Adrenal gland (tissue), 9 donors: ENCODE measurements at regions not wholly inside any gene's neighbourhood (a gene's known extent, or its start where the extent isn't known, plus 50 kb on each side); places are given as distances from the start of the nearest gene placed in this dataset.

Source experiments
- DNase-seq, 7 donors: peaks; one replicate each; pipeline ENCODE4 v3.0.0-alpha.2; 2019 to 2020
- H3K27ac ChIP-seq, 5 donors: fragments of 200-600 bp; sonication (generic) in 4 of 5; 1 replicate in 3 of 5; 2 replicates in 2 of 5; pipeline versions ENCODE4 v1.5.1 to v1.8.0; 2016 to 2020; ENCODE audit warnings: mild to moderate bottlenecking in 1 of 5
- H3K27me3 ChIP-seq: fragments of 200-600 bp; 2 replicates; pipeline ENCODE4 v1.8.0; 2021
- H3K36me3 ChIP-seq, 2 donors: fragments of 200-600 bp; replicated peaks in 1 of 2; 1 replicate in 1 of 2; 2 replicates in 1 of 2; pipeline versions ENCODE4 v1.5.1 to v1.8.0; 2018 to 2022
- H3K4me1 ChIP-seq, 2 donors: fragments of 200-600 bp; replicated peaks in 1 of 2; 1 replicate in 1 of 2; 2 replicates in 1 of 2; pipeline versions ENCODE4 v1.5.1 to v1.8.0; 2018 to 2021
- H3K4me3 ChIP-seq, 4 donors: fragments of 200-600 bp; sonication (generic) in 3 of 4; one replicate each; pipeline ENCODE4 v1.5.1; 2016 to 2018
- H3K9me3 ChIP-seq, 3 donors: fragments of 200-600 bp; sonication (generic) in 1 of 3; replicated peaks in 1 of 3; 1 replicate in 2 of 3; 2 replicates in 1 of 3; pipeline versions ENCODE4 v1.5.1 to v1.8.0; 2016 to 2021
- CTCF ChIP-seq, 6 experiments: fragments of 450-650 bp in 4 of 6; fragments of 200-600 bp in 2 of 6; sonication (generic) in 1 of 6; IDR thresholded peaks; 1 replicate in 5 of 6; 2 replicates in 1 of 6; pipeline versions ENCODE4 v1.5.1 to v1.8.0; 2016 to 2021; ENCODE audit warnings: antibody characterized with exemption in 6 of 6, mild to moderate bottlenecking in 2 of 6, moderate library complexity in 1 of 6
- POLR2A ChIP-seq, 2 donors: fragments of 450-650 bp; IDR thresholded peaks; one replicate each; pipeline ENCODE4 v1.6.1; 2017; ENCODE audit warnings: antibody characterized with exemption in 2 of 2, mild to moderate bottlenecking in 2 of 2, moderate library complexity in 1 of 2
- WGBS, 4 donors: extraction: QIAGEN DNeasy Blood & Tissue Kit in 2 of 4; methylation state at CpG; one replicate each; pipeline versions ENCODE4 v1.1.5 to v1.1.7; 2013 to 2017; 5-methylcytosine and 5-hydroxymethylcytosine counted together
- intact Hi-C, 2 donors: fragments of 100-400 bp; cut with DNase I; formaldehyde crosslinking; loops; one replicate each; pipeline versions ENCODE4 v1.14.1 to v1.15.0; 2022 to 2023
- donor health status: healthy with polysubstance abuse.
- donor health status: Bipolar disorder and iron deficiency.
- donor health status: DM: yes; HTN: yes; CAD: no.
- donor health status: DM: no; HTN: no; CAD: no.
- donor health status: DM: no; HTN: no; CAD: no.

GRCh38 chr7:17674943-17675608, 265.2 kb downstream of the SNX13 start:
- no peak for DNase-seq
- Histone ChIP-seq H3K4me1 (peaks cover 7 to 11% of the 10 kb centered on the region in 2 donors), H3K27ac (no peak overlapping the region), H3K27me3 (no peaks in the 10 kb centered on the region), H3K36me3 (no peaks in the 10 kb centered on the region), H3K9me3 (no peaks in the 10 kb centered on the region), H3K4me3 (no peak overlapping the region)
- intact Hi-C loops: no loop called here
- 72 to 84% (median 79%) methylated on average over 5 of the region's 5 CpGs for WGBS, 4 donors
- TF ChIP-seq CTCF (IDR thresholded peaks at IDR 0.05): no peak
- TF ChIP-seq POLR2A (IDR thresholded peaks at IDR 0.05): no peak

DNA sequence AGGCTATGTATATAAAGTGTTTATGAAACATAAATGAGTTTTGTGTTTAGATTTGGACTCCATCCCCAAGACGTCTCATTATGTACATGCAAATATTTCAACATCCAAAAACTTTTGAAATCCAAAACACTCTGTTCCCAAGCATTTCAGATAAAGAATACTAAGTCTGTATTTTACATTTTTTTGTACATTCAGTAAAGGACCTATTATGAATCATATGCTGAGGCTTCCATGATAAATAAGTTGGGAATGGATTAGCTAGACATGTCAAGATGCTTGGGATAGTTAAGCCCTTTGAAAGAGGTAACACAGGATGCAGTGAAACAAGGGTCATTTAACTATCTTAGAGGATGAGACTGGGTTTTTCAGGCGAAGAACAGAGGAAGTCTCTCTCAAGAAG, 262.9 kb downstream of the SNX13 start:
- DNase-seq: no peak
- TF ChIP-seq CTCF (IDR thresholded peaks at IDR 0.05) (no peak), POLR2A (IDR thresholded peaks at IDR 0.05) (no peak)
- H3K4me1 ChIP-seq: peaks cover 10 to 23% of the 10 kb centered on the region in 2 donors
- no peaks in the 10 kb centered on the region for H3K27me3 ChIP-seq
- no peak overlapping the region for H3K4me3 ChIP-seq
- WGBS, 4 donors: 68 to 89% (median 72%) methylated on average over 2 of the region's 2 CpGs
- no peaks in the 10 kb centered on the region for H3K9me3 ChIP-seq
- H3K36me3 ChIP-seq: no peaks in the 10 kb centered on the region
- intact Hi-C loops: no loop called here
- no peak overlapping the region for H3K27ac ChIP-seq

DNA sequence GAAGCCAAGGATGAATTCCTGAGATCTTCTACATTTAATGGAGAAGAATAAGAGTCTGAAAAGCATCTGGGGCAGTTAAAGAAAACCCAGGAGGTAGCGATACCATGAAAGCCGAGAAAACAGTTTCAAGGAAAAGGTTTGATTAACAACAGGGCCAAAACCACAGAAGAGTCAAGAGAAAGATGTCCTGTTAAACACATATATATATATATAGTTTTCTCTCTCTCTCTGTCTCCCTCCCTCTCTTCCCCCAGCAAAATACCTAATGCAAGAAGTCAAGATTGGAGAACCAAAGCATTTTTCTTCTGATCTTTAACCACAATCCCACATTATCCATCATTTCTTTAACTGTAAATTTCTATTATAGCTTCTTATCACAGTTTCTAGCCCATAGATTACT, 261.4 kb downstream of the SNX13 start:
- intact Hi-C loops: no loop called here
- WGBS, 4 donors: 81 to 98% (median 84%) methylated on average over 2 of the region's 2 CpGs

DNA sequence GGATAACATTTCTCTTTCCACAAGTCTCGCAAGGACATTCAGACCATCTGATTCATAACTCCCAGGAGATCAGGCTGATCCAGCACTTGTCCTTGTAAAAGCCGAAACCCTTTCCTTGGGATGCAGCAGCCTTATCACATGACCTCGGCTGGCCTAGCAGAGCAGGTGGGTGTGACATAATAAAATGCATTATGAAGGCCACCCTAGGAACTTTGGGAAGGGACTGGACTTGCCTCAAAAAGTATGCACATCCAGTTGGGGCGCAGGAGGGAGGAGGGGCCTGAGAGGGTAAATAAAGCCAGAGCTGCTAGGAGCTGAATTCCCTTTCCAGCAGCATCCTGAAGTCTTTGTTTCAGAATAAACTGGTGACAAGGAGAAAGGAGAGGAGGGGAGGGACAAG, 260.8 kb downstream of the SNX13 start:
- Histone ChIP-seq H3K9me3 (no peaks in the 10 kb centered on the region), H3K4me3 (no peak overlapping the region), H3K27ac (peak overlapping the region in 2 of 5 donors; percentile 14 to 21), H3K4me1 (peaks cover 10 to 27% of the 10 kb centered on the region in 2 donors), H3K27me3 (no peaks in the 10 kb centered on the region), H3K36me3 (no peaks in the 10 kb centered on the region)
- DNase-seq: peak in 6 of 7 donors; percentile 46 to 67 (median 58)
- TF ChIP-seq POLR2A (IDR thresholded peaks at IDR 0.05): no peak
- no peak for TF ChIP-seq CTCF (IDR thresholded peaks at IDR 0.05)
- intact Hi-C loops: no loop called here
- 29 to 41% (median 39%) methylated on average over 4 of the region's 4 CpGs for WGBS, 4 donors

More for the DNA sequence above, 261.4 kb downstream of the SNX13 start:
- Histone ChIP-seq H3K9me3 (no peaks in the 10 kb centered on the region), H3K4me1 (peaks cover 10 to 27% of the 10 kb centered on the region in 2 donors), H3K27me3 (no peaks in the 10 kb centered on the region), H3K27ac (peak overlapping the region in 1 of 5 donors; percentile 14), H3K36me3 (no peaks in the 10 kb centered on the region), H3K4me3 (no peak overlapping the region)
- DNase-seq: no peak
- no peak for TF ChIP-seq POLR2A (IDR thresholded peaks at IDR 0.05)
- TF ChIP-seq CTCF (IDR thresholded peaks at IDR 0.05): no peak
